Brain microvascular endothelial cell (primary cell): ENCODE measurements at regions not wholly inside any gene's neighbourhood (a gene's known extent, or its start where the extent isn't known, plus 50 kb on each side); places are given as distances from the start of the nearest gene placed in this dataset.

Experiments
- DNase-seq: peaks from one replicate; pipeline ENCODE4 v3.0.0-alpha.2; 2020
- H3K27ac ChIP-seq: fragments of 250-450 bp; sonication (Bioruptor Pico); 2 replicates; pipeline ENCODE4 v1.5.1; 2020; ENCODE audit warnings: mild to moderate bottlenecking, moderate library complexity
- H3K27me3 ChIP-seq: fragments of 250-450 bp; sonication (Bioruptor Pico); replicated peaks from 2 replicates; pipeline ENCODE4 v1.5.1; 2020; ENCODE audit warnings: mild to moderate bottlenecking
- H3K36me3 ChIP-seq: fragments of 250-450 bp; sonication (Bioruptor Pico); replicated peaks from 2 replicates; pipeline ENCODE4 v1.5.1; 2020; ENCODE audit warnings: mild to moderate bottlenecking
- H3K4me3 ChIP-seq: 2 replicates; pipeline ENCODE4 v1.5.1; 2011; ENCODE audit warnings: low read depth, mild to moderate bottlenecking, control low read depth, low read length, moderate library complexity
- CTCF ChIP-seq: IDR thresholded peaks from 2 replicates; pipeline ENCODE4 v1.5.1; 2011; ENCODE audit warnings: low read depth, mild to moderate bottlenecking, moderate library complexity, low read length, control low read depth, inconsistent platforms; ENCODE audit errors: missing control alignments
- in situ Hi-C: cut with HindIII; loops from 2 replicates; pipeline ENCODE4 v1.10.0; 2017; ENCODE audit warnings: low sequenced_read_pairs, low pct_ligation_motif_present

DNA sequence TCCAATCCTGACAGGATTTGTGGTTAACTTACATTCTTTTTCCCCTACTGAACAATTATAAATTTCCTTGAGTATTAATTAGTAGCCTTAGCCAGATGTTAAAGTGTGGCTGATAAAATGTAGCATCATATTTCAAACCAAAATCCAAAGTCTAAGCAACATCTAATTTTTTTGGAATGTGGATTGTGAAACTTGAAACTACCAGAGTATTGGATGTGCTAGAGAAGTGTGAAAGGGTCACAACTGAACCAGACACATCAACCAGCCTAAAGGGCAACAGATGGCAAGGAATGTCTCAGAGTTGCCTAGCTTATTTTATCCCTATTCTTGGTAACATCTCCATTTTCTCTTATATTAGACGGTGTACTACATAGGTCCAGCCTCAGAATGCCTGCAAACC, 153.1 kb upstream of the DCN start:
- DNase-seq = no peak
- in situ Hi-C loops = loop anchor here (25.0 kb wide), 1 partner anchor 348 kb away; no protein-coding TSS in a partner anchor
- no peak overlapping the region for H3K4me3 ChIP-seq
- no peak overlapping the region for H3K27ac ChIP-seq
- TF ChIP-seq CTCF = no peak
- no peaks in the 10 kb centered on the region for H3K27me3 ChIP-seq
- no peaks in the 10 kb centered on the region for H3K36me3 ChIP-seq

GRCh38 chr12:91333966-91334365, 151.3 kb upstream of the DCN start:
- no peaks in the 10 kb centered on the region for H3K27me3 ChIP-seq
- H3K4me3 ChIP-seq = no peak overlapping the region
- H3K36me3 ChIP-seq = no peaks in the 10 kb centered on the region
- no peak for DNase-seq
- in situ Hi-C loops = loop anchor here (25.0 kb wide), 1 partner anchor 347 kb away; no protein-coding TSS in a partner anchor
- no peak overlapping the region for H3K27ac ChIP-seq
- no peak for TF ChIP-seq CTCF

GRCh38 chr12:91332302-91332701, 149.7 kb upstream of the DCN start:
- TF ChIP-seq CTCF = no peak
- no peak overlapping the region for H3K27ac ChIP-seq
- DNase-seq = no peak
- no peaks in the 10 kb centered on the region for H3K36me3 ChIP-seq
- in situ Hi-C loops = loop anchor here (25.0 kb wide), 1 partner anchor 345 kb away; no protein-coding TSS in a partner anchor
- H3K27me3 ChIP-seq = no peaks in the 10 kb centered on the region
- no peak overlapping the region for H3K4me3 ChIP-seq

DNA sequence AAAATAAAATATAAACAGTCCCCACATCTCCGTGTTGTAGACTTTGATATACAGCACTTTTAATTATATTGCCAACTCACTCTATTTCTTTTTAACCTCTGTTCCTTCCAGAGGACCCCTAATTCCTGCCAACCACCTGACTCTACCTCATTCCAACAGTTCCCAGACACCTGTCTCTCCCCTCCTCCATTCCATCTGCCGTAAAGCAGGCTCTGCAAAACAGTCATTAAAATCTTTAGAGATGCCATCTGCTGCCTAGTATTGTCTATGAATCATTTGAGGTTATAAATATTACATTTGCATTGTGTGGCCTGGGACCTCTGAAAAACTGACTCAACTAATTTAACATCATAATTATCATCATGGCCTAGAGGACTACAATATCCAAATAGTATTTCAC, 148.8 kb upstream of the DCN start:
- in situ Hi-C loops = loop anchor here (25.0 kb wide), 1 partner anchor 344 kb away; no protein-coding TSS in a partner anchor
- TF ChIP-seq CTCF = no peak
- Histone ChIP-seq H3K27me3 (no peaks in the 10 kb centered on the region), H3K36me3 (no peaks in the 10 kb centered on the region), H3K27ac (no peak overlapping the region), H3K4me3 (no peak overlapping the region)
- no peak for DNase-seq

DNA sequence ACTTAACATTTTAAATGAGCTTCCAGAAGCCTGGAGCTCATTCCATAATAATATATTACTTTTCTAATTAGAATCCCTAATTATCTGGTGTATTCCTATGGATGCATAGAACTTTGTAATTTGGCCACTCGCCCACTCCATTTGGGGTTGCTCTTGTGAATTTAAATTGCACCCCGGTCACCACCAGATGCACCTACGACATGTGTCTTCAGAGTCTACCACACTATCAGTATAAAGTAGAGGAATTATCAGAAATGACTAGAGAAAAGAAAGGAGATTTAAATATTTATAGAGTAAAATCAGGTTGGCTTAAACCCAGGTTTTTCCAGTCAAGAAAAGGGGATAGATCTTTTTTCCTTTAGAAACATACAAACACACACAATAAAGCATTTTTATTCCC, 145.8 kb upstream of the DCN start:
- no peak overlapping the region for H3K4me3 ChIP-seq

More for the DNA sequence above, 145.8 kb upstream of the DCN start:
- in situ Hi-C loops = loop anchor here (25.0 kb wide), 1 partner anchor 341 kb away; no protein-coding TSS in a partner anchor
- TF ChIP-seq CTCF = no peak
- no peak for DNase-seq
- H3K27me3 ChIP-seq = no peaks in the 10 kb centered on the region
- no peaks in the 10 kb centered on the region for H3K36me3 ChIP-seq
- no peak overlapping the region for H3K27ac ChIP-seq
